ENCODE measurements at regions not wholly inside any gene's neighbourhood (a gene's known extent, or its start where the extent isn't known, plus 50 kb on each side); places are given as distances from the start of the nearest gene placed in this dataset.

DNA sequence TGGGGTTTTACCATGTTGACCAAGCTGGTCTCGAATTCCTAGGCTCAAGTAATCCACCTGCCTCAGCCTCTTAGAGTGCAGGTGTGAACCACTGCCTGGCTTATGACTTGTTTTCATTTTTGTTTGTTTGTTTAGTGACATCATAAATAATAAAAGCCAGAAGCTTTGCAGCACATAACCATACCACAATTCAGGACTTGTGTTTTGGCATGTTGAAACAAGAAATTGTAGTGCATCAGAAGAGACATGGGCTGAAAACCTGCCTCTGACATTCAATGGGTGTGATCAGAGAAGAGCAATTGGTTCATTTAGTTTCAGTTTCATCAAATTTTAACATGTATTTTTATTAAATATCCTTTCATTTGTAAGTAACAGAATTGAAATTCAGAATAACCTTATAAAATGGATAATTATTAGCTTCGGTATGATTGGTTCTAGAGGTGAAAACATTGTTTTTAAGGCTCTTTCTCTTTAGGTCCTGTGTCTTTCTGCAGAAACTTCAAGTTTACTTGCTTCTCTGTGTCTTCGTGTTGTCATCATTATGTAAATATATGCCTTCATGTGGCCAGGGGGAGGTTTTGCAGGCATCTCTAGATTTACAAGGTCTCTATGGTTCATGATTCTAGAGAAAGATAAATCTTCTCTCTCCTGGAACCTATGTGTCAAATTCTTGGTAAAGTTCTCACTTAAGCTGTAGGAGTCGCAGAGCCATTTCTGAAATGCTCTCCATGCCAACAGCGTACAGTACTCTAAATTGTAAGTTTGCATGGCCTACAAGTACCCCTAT is 312.0 kb downstream of the KCNC2 start:
- Histone ChIP-seq H3K27me3 (ENCODE audit: control insufficient read depth, insufficient read depth, low read length) (no peaks in the 10 kb centered on the region), H3K36me3 (ENCODE audit: control insufficient read depth in 2 of 3, insufficient read depth in 3 of 3, low read length in 3 of 3) (no peaks in the 10 kb centered on the region), H3K9ac (ENCODE audit: low read length in 3 of 3) (no peak overlapping the region), H3K4me1 (ENCODE audit: control insufficient read depth in 2 of 3, insufficient read depth in 2 of 3, low read depth in 1 of 3, low read length in 3 of 3) (no peaks in the 10 kb centered on the region), H3K9me3 (ENCODE audit: control insufficient read depth in 2 of 3, insufficient read depth in 1 of 3, low read length in 3 of 3) (no peaks in the 10 kb centered on the region), H3K4me3 (ENCODE audit: low read length in 3 of 3) (no peak overlapping the region), H3K27ac (ENCODE audit: low read depth in 2 of 2, low read length in 2 of 2) (no peak overlapping the region)
- intact Hi-C loops (cut with DNase I), result no loop called here
- no peak for DNase-seq
- TF ChIP-seq, protein P1, sequence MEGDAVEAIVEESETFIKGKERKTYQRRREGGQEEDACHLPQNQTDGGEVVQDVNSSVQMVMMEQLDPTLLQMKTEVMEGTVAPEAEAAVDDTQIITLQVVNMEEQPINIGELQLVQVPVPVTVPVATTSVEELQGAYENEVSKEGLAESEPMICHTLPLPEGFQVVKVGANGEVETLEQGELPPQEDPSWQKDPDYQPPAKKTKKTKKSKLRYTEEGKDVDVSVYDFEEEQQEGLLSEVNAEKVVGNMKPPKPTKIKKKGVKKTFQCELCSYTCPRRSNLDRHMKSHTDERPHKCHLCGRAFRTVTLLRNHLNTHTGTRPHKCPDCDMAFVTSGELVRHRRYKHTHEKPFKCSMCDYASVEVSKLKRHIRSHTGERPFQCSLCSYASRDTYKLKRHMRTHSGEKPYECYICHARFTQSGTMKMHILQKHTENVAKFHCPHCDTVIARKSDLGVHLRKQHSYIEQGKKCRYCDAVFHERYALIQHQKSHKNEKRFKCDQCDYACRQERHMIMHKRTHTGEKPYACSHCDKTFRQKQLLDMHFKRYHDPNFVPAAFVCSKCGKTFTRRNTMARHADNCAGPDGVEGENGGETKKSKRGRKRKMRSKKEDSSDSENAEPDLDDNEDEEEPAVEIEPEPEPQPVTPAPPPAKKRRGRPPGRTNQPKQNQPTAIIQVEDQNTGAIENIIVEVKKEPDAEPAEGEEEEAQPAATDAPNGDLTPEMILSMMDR (IDR thresholded peaks at IDR 0.05; ENCODE audit: borderline replicate concordance, extremely low read depth, insufficient read depth), result no peak
- no peak for FAIRE-seq

DNA sequence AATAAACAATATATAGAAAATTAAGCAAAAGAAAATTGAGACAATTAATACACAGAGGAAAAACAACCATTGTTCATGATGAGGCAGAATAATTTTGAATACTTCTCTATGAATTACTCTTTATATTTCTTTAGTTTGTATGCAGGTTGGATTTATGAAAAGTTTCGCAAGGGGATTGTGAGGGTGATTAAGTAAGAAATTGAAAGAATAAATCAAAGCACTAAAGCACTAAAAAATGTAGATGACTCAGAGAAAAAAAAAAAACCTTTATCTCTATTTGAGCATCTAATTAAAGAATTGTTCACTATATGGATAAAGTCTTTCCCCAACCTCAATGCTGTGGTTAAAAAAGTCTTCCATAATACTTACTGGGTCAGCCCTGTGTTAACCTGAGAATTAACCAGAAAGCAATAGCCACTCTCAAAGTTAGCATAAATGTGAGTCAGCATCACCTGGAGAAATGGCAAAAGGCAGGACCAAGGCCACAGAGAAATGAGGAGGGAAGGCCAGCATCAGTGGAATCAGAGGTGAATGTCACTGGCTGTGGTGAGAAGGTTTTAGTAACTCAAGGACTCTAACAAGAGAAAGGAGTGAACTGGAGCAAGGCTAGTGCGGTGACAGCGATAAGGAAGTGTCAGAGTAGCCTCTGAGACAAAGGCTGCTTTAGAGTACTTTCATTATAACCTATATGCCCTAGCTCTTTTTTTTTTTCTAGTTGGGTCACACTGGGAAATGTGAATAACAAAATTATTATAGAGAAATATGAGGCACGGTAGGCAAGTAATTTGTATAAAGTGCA is 310.4 kb downstream of the KCNC2 start:
- Histone ChIP-seq H3K27ac (ENCODE audit: low read depth in 2 of 2, low read length in 2 of 2) (no peak overlapping the region), H3K27me3 (ENCODE audit: control insufficient read depth, insufficient read depth, low read length) (no peaks in the 10 kb centered on the region), H3K9me3 (ENCODE audit: control insufficient read depth in 2 of 3, insufficient read depth in 1 of 3, low read length in 3 of 3) (no peaks in the 10 kb centered on the region), H3K4me3 (ENCODE audit: low read length in 3 of 3) (no peak overlapping the region), H3K36me3 (ENCODE audit: control insufficient read depth in 2 of 3, insufficient read depth in 3 of 3, low read length in 3 of 3) (no peaks in the 10 kb centered on the region), H3K4me1 (ENCODE audit: control insufficient read depth in 2 of 3, insufficient read depth in 2 of 3, low read depth in 1 of 3, low read length in 3 of 3) (no peaks in the 10 kb centered on the region), H3K9ac (ENCODE audit: low read length in 3 of 3) (no peak overlapping the region)
- DNase-seq (no peak), FAIRE-seq (no peak)
- intact Hi-C loops (cut with DNase I), result no loop called here
- TF ChIP-seq, protein P1 (IDR thresholded peaks at IDR 0.05; ENCODE audit: borderline replicate concordance, extremely low read depth, insufficient read depth), result no peak

DNA sequence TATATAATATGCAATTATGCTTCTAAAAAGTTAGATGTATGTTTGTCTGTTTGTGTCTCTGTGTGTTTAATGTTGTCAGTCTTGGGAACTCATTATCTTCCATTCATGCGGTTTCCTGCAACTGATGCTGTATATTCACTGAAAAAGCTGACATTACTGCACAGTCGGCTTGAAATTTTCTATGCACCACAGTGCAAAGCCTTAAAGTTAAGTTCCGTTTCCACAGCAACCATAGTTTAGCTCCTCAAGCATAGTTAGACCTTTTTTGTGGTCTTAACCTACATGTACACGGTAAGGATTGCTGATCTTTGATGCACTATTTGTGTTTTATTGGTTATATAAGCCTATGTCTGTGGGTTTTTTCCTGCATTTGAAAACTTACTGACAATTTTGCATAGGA is 309.4 kb downstream of the KCNC2 start:
- Histone ChIP-seq H3K27ac (ENCODE audit: low read depth in 2 of 2, low read length in 2 of 2) (no peak overlapping the region), H3K4me1 (ENCODE audit: control insufficient read depth in 2 of 3, insufficient read depth in 2 of 3, low read depth in 1 of 3, low read length in 3 of 3) (no peaks in the 10 kb centered on the region), H3K4me3 (ENCODE audit: low read length in 3 of 3) (no peak overlapping the region), H3K9ac (ENCODE audit: low read length in 3 of 3) (no peak overlapping the region), H3K36me3 (ENCODE audit: control insufficient read depth in 2 of 3, insufficient read depth in 3 of 3, low read length in 3 of 3) (no peaks in the 10 kb centered on the region), H3K9me3 (ENCODE audit: control insufficient read depth in 2 of 3, insufficient read depth in 1 of 3, low read length in 3 of 3) (no peaks in the 10 kb centered on the region), H3K27me3 (ENCODE audit: control insufficient read depth, insufficient read depth, low read length) (no peaks in the 10 kb centered on the region)
- DNase-seq (no peak), FAIRE-seq (no peak)
- intact Hi-C loops (cut with DNase I), result no loop called here
- TF ChIP-seq, protein P1 (IDR thresholded peaks at IDR 0.05; ENCODE audit: borderline replicate concordance, extremely low read depth, insufficient read depth), result no peak
